Muscle layer of duodenum (tissue), 2 donors: ENCODE measurements at regions not wholly inside any gene's neighbourhood (a gene's known extent, or its start where the extent isn't known, plus 50 kb on each side); places are given as distances from the start of the nearest gene placed in this dataset.
"Not testable (repeated sequence)": the region's sequence is repeated elsewhere in the genome, so short reads cannot be mapped to it uniquely, and the experiment has no call there.

ENCODE experiments used
- H3K27ac ChIP-seq: one replicate; pipeline ENCODE4 v1.7.0; 2013; ENCODE audit warnings: mild to moderate bottlenecking, low read length
- H3K27me3 ChIP-seq: one replicate; pipeline ENCODE4 v1.7.0; 2013; ENCODE audit warnings: low read depth, mild to moderate bottlenecking, control low read depth, low read length
- H3K36me3 ChIP-seq, 2 donors: one replicate each; pipeline ENCODE4 v1.7.0; 2013; ENCODE audit warnings: low read length in 2 of 2, control low read depth in 1 of 2, mild to moderate bottlenecking in 1 of 2; ENCODE audit not compliant: insufficient read depth in 2 of 2, control insufficient read depth in 1 of 2
- H3K4me1 ChIP-seq, 2 donors: one replicate each; pipeline ENCODE4 v1.7.0; 2013; ENCODE audit warnings: low read length in 2 of 2, mild to moderate bottlenecking in 2 of 2, control low read depth in 1 of 2, moderate library complexity in 1 of 2; ENCODE audit not compliant: insufficient read depth in 2 of 2, control insufficient read depth in 1 of 2
- H3K4me3 ChIP-seq, 2 donors: one replicate each; pipeline ENCODE4 v1.7.0; 2013; ENCODE audit warnings: low read length in 2 of 2, low read depth in 1 of 2, mild to moderate bottlenecking in 1 of 2
- H3K9me3 ChIP-seq, 2 donors: one replicate each; pipeline ENCODE4 v1.7.0; 2013; ENCODE audit warnings: low read length in 2 of 2, control low read depth in 1 of 2, mild to moderate bottlenecking in 1 of 2; ENCODE audit not compliant: control insufficient read depth in 1 of 2
- donor health status: healthy.

DNA sequence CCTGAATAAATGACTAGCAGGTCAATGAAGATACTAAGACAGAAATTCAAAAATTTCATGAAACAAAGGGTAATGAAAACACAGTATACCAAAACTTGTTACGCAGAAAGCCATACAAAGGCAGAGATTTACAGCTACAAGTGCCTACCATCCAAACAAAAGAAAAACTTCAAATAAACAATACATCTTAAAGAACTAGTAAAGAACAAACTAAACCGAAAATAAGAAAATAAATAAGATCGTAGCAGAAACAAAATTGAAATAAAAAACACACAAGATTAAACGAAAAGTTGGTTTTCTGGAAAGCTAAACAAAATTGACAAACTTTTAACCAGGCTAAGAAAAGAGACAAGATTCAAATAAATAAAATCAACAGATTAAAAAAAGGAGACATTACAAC lies 51.5 kb downstream of the VPREB1 start:
- not testable (repeated sequence) for H3K27me3 ChIP-seq, H3K9me3 ChIP-seq, H3K27ac ChIP-seq, H3K4me1 ChIP-seq, H3K36me3 ChIP-seq, H3K4me3 ChIP-seq

- not testable (repeated sequence) for H3K27me3 ChIP-seq, H3K36me3 ChIP-seq, H3K4me1 ChIP-seq, H3K9me3 ChIP-seq, H3K27ac ChIP-seq
- H3K4me3 ChIP-seq: peak overlapping the region; percentile 44 to 60
Measured at GRCh38 chr22:22297159-22297793, 52.7 kb downstream of the VPREB1 start.

- not testable (repeated sequence) for H3K9me3 ChIP-seq, H3K36me3 ChIP-seq, H3K4me1 ChIP-seq, H3K27me3 ChIP-seq, H3K27ac ChIP-seq
- H3K4me3 ChIP-seq: peak overlapping the region; percentile 44 to 60
Measured at GRCh38 chr22:22297794-22298653, 53.4 kb downstream of the VPREB1 start.

GRCh38 chr22:22298654-22299009 lies 54.0 kb downstream of the VPREB1 start:
- H3K27ac ChIP-seq, H3K4me1 ChIP-seq, H3K27me3 ChIP-seq, H3K9me3 ChIP-seq, H3K36me3 ChIP-seq: not testable (repeated sequence)
- peak overlapping the region; percentile 33 to 60 for H3K4me3 ChIP-seq

- H3K27me3 ChIP-seq, H3K36me3 ChIP-seq, H3K9me3 ChIP-seq, H3K4me3 ChIP-seq, H3K4me1 ChIP-seq, H3K27ac ChIP-seq: not testable (repeated sequence)
Measured at GRCh38 chr22:22300511-22300910, 55.9 kb downstream of the VPREB1 start.

DNA sequence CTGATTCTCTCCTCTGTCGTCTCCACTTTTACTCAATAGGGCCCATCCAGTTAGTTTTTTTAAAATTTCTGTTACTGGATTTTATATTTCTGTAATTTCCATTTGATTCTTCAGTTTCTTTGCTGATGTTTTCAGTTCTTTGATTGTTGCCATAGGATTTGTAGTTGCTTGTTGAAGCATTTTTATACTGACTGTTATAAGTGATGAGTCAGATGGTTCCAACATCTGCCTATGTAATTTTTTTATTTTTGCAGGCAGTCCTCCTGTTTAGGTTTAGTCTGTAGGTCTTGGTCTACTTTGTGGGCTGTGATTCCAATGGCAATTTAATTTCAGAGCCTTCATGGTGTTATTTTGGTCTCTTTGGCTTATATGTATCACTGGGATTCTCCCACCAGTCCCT lies 56.4 kb downstream of the VPREB1 start:
- H3K27me3 ChIP-seq, H3K4me1 ChIP-seq, H3K9me3 ChIP-seq, H3K36me3 ChIP-seq, H3K27ac ChIP-seq, H3K4me3 ChIP-seq: not testable (repeated sequence)

- no peaks in the 10 kb centered on the region for H3K27me3 ChIP-seq
- H3K27ac ChIP-seq: no peak overlapping the region
- no peaks in the 10 kb centered on the region for H3K4me1 ChIP-seq
- no peak overlapping the region for H3K4me3 ChIP-seq
- no peaks in the 10 kb centered on the region for H3K9me3 ChIP-seq
- H3K36me3 ChIP-seq: peaks cover 6 to 31% of the 10 kb centered on the region in 2 donors
Measured at GRCh38 chr22:22316589-22316988, 72.0 kb downstream of the VPREB1 start.

- no peaks in the 10 kb centered on the region for H3K9me3 ChIP-seq
Measured at GRCh38 chr22:22318723-22319465, 74.3 kb downstream of the VPREB1 start.

GRCh38 chr22:22321743-22322611 lies 77.4 kb downstream of the VPREB1 start:
- H3K27me3 ChIP-seq, H3K27ac ChIP-seq, H3K9me3 ChIP-seq, H3K4me1 ChIP-seq, H3K4me3 ChIP-seq: not testable (repeated sequence)
- peaks cover 6 to 23% of the 10 kb centered on the region in 2 donors for H3K36me3 ChIP-seq

More at GRCh38 chr22:22318723-22319465, 74.3 kb downstream of the VPREB1 start:
- Histone ChIP-seq H3K36me3 (peaks cover 6 to 31% of the 10 kb centered on the region in 2 donors), H3K27ac (no peak overlapping the region), H3K4me1 (no peaks in the 10 kb centered on the region), H3K4me3 (no peak overlapping the region), H3K27me3 (no peaks in the 10 kb centered on the region)

DNA sequence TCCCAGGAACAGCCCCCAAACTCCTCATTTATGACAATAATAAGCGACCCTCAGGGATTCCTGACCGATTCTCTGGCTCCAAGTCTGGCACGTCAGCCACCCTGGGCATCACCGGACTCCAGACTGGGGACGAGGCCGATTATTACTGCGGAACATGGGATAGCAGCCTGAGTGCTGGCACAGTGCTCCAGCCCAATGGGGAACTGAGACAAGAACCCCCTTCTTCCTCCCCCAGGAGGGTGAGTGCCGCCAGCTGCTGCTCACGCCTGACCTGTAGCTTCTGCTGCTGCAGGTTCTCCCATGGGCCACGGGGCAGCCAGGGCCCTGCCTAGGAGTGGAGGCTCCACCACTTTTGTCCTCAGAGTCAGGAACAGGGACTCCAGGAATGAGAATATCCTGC lies 78.2 kb downstream of the VPREB1 start:
- H3K4me1 ChIP-seq: no peaks in the 10 kb centered on the region
- H3K4me3 ChIP-seq: no peak overlapping the region
- H3K9me3 ChIP-seq: no peaks in the 10 kb centered on the region
- no peaks in the 10 kb centered on the region for H3K27me3 ChIP-seq
- no peak overlapping the region for H3K27ac ChIP-seq
- H3K36me3 ChIP-seq: peaks cover 6 to 23% of the 10 kb centered on the region in 2 donors

DNA sequence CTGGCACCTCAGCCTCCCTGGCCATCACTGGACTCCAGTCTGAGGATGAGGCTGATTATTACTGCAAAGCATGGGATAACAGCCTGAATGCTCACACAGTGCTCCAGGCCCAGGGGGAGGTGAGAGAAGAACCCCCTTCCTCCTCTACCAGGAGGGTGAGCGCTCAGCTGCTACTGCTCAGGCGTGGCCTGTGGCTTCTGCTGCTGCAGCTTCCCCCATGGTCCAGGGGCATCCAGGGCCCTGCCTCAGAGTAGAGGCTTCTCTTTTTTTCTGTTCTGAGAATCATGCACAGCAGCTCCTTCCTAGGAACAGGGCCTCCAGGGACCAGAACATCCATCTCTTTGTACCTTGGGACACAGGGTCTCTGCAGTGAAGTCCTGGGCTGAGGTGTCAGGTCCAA lies 83.1 kb downstream of the VPREB1 start:
- no peak overlapping the region for H3K27ac ChIP-seq
- no peak overlapping the region for H3K4me3 ChIP-seq
- H3K4me1 ChIP-seq: no peaks in the 10 kb centered on the region
- H3K36me3 ChIP-seq: no peaks in the 10 kb centered on the region
- peaks cover 25% of the 10 kb centered on the region for H3K27me3 ChIP-seq
- no peaks in the 10 kb centered on the region for H3K9me3 ChIP-seq
